ENCODE measurements at regions not wholly inside any gene's neighbourhood (a gene's known extent, or its start where the extent isn't known, plus 50 kb on each side); places are given as distances from the start of the nearest gene placed in this dataset.
"Not testable (repeated sequence)": the region's sequence is repeated elsewhere in the genome, so short reads cannot be mapped to it uniquely, and the experiment has no call there.

DNA sequence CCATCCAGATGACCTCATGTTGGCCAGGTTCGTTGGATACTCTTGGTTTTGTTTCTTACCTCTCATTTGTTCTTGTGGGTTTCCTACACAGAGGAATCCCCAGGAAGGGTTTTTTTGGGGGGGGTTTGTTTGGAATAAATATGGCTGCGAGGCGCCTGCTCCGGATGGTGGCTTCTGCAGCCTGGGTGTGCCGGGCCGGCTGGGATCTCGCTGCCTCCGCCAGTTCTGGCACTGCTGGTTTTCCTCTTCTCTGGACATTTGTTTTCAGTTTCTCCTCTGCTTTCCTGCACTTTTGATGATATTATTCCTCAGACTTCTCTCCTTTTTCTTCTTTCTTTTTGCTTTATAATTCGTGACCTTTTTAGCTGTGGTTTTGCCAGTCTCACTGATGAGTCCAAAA lies 187.4 kb downstream of the OR4M2 start:
- WGBS = 88% methylated on average over 9 of the region's 9 CpGs
- Histone ChIP-seq H3K9me3 (ENCODE audit: insufficient read depth, low read depth, low read length) (peaks cover 94% of the 10 kb centered on the region), H3K36me3 (ENCODE audit: insufficient read depth, low read length) (no peaks in the 10 kb centered on the region), H3K9ac (ENCODE audit: low read depth, low read length) (no peak overlapping the region), H3K27me3 (ENCODE audit: insufficient read depth, low read length) (no peaks in the 10 kb centered on the region), H3K4me3 (ENCODE audit: low read length) (no peak overlapping the region), H3K27ac (ENCODE audit: low read depth, low read length) (no peak overlapping the region), H3K4me1 (ENCODE audit: insufficient read depth, low read length) (no peaks in the 10 kb centered on the region)

DNA sequence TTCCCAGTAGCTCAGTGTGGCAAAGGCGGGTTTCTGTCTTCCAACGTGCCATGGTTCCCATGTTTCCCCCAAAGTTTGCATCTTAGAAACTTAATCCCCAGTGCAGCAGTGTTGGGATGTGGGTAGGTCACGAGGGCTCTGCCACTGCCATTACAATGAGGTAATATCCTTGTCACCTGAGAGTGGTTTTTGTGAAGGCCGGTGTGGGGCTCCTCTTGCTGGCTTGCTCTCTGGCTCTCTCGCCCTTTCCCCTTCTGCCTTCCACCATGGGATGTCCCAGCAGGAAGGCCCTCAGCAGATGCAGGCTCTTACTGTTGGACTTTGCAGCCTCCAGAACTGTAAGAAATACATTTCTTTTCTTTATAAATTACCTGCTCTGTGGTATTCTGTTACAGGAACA lies 187.9 kb downstream of the OR4M2 start:
- H3K4me1 ChIP-seq (ENCODE audit: insufficient read depth, low read length); H3K36me3 ChIP-seq (ENCODE audit: insufficient read depth, low read length); H3K4me3 ChIP-seq (ENCODE audit: low read length); H3K27ac ChIP-seq (ENCODE audit: low read depth, low read length); H3K9ac ChIP-seq (ENCODE audit: low read depth, low read length); H3K27me3 ChIP-seq (ENCODE audit: insufficient read depth, low read length): not testable (repeated sequence)
- 77% methylated on average over 5 of the region's 5 CpGs for WGBS
- H3K9me3 ChIP-seq (ENCODE audit: insufficient read depth, low read depth, low read length) = peaks cover 94% of the 10 kb centered on the region

DNA sequence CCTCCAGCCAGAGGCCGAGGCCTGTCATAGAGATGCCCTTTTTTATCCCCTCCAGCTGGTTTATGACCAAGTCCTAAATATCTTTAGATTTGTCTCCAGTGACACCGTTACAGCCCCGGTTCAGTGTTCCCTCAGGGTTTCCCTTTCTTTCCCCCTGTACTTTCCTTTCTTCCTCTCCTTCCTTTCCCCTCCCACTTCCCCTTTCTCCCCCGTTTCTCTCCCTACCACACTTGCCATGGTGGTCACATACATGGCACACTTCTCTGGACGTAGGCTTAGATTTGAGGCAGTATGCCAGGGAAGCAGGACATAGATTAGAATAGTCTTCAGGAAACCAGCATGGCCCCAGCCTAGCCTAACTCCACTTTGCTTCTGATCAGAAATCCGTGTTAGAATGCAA lies 188.3 kb downstream of the OR4M2 start:
- not testable (repeated sequence) for H3K36me3 ChIP-seq (ENCODE audit: insufficient read depth, low read length); H3K27me3 ChIP-seq (ENCODE audit: insufficient read depth, low read length); H3K9ac ChIP-seq (ENCODE audit: low read depth, low read length); H3K27ac ChIP-seq (ENCODE audit: low read depth, low read length); H3K4me1 ChIP-seq (ENCODE audit: insufficient read depth, low read length); H3K4me3 ChIP-seq (ENCODE audit: low read length)
- H3K9me3 ChIP-seq (ENCODE audit: insufficient read depth, low read depth, low read length) = peaks cover 93% of the 10 kb centered on the region
- WGBS = 73% methylated on average over 6 of the region's 6 CpGs

DNA sequence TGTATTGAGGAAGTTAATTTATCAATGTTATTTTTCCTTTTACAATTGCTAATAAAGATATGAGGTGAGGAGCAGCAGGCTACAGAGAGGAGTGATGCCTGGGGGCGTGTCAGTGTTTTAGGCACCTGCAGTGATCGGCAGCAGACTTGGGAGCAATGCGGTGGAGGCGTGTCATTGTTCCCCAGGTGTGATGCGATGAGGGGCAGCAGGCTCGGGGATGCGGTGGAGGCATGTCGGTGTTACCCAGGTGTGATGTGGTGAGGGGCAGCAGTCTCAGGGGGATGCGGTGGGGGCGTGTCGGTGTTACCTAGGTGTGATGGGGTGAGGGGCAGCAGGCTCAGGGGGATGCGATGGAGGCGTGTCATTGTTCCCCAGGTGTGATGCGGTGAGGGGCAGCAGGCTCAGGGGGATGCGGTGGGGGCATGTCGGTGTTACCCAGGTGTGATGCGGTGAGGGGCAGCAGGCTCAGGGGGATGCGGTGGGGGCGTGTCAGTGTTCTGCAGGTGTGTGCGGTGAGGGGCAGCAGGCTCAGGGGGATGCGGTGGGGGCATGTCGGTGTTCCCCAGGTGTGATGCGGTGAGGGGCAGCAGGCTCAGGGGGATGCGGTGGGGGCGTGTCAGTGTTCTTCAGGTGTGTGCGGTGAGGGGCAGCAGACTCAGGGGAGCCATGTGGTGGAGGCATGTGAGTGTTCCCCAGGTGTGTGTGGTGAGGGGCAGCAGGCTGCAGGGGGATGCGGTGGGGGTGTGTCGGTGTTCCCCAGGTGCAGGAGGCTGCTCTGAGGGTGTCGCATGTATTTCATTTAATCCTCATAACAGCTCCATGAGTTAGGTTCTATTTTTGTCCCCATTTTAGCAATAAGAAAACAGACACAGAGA lies 186.2 kb upstream of the GOLGA6L22 start:
- H3K27ac ChIP-seq (ENCODE audit: low read depth, low read length); H3K9ac ChIP-seq (ENCODE audit: low read depth, low read length); H3K36me3 ChIP-seq (ENCODE audit: insufficient read depth, low read length); H3K27me3 ChIP-seq (ENCODE audit: insufficient read depth, low read length); H3K4me1 ChIP-seq (ENCODE audit: insufficient read depth, low read length); H3K4me3 ChIP-seq (ENCODE audit: low read length): not testable (repeated sequence)
- H3K9me3 ChIP-seq (ENCODE audit: insufficient read depth, low read depth, low read length) = peaks cover 89% of the 10 kb centered on the region
- 92% methylated on average over 29 of the region's 29 CpGs for WGBS

DNA sequence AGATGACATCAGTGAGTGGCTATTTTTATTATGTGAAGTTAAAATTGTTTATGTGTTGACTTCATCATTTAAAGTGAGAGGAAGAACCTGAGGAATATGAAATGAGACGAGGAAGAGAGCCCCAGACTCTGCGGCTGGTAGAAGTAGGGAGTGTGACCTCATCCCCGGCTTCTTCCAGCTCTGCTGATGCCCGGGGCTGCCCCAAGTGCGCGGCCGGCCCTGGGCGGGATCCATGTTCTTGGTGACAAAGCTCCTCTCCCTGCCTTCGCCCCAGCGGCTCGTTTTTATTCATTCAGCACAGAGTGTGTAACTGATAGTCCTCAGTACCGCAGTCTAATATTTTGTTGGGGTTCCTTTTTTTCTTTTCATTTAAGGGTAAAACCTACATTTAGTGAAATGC lies 185.5 kb upstream of the GOLGA6L22 start:
- H3K27me3 ChIP-seq (ENCODE audit: insufficient read depth, low read length); H3K4me3 ChIP-seq (ENCODE audit: low read length); H3K36me3 ChIP-seq (ENCODE audit: insufficient read depth, low read length); H3K4me1 ChIP-seq (ENCODE audit: insufficient read depth, low read length); H3K27ac ChIP-seq (ENCODE audit: low read depth, low read length); H3K9ac ChIP-seq (ENCODE audit: low read depth, low read length): not testable (repeated sequence)
- 91% methylated on average over 12 of the region's 12 CpGs for WGBS
- peaks cover 89% of the 10 kb centered on the region for H3K9me3 ChIP-seq (ENCODE audit: insufficient read depth, low read depth, low read length)

DNA sequence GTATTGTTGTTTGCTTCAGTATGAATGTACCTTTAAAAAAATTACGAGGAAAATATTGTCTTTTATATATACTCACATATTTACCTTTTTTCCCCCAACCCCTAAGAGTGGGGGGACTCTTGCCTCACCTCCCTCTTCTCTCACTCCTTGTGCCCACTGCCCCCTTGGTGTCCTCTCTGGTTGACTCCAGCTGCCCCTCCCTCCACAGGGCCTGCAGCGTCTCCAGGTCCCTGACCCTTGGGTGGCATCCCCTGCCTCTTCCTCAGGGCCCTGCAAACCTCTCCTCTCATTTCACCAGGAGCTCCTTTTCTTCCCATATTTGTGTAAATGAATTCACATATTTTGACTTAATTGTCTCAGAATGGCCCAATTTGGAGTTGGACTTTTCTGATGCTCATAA lies 184.3 kb upstream of the GOLGA6L22 start:
- H3K9ac ChIP-seq (ENCODE audit: low read depth, low read length); H3K4me3 ChIP-seq (ENCODE audit: low read length); H3K4me1 ChIP-seq (ENCODE audit: insufficient read depth, low read length); H3K36me3 ChIP-seq (ENCODE audit: insufficient read depth, low read length); H3K27ac ChIP-seq (ENCODE audit: low read depth, low read length); H3K27me3 ChIP-seq (ENCODE audit: insufficient read depth, low read length): not testable (repeated sequence)
- H3K9me3 ChIP-seq (ENCODE audit: insufficient read depth, low read depth, low read length) = peaks cover 89% of the 10 kb centered on the region
- WGBS = 74% methylated on average over 1 of the region's 2 CpGs

DNA sequence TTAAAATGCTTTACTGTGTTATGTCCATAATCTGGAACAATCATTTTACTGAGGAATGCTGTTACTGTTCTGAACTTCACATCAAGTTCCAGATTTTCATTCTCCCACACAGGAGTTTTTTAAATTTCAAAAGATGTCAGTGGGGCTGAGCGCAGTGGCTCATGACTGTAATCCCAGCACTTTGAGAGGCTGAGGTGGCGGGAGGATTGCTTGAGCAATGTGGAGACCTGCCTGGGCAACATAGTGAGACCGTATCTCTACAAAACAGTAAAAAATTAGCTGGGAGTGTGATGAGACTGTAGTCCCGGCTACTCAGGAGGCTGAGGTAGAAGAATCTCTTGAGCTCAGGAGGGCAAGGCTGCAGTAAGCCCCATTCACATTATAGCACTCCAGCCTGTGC lies 177.9 kb upstream of the GOLGA6L22 start:
- H3K9me3 ChIP-seq (ENCODE audit: insufficient read depth, low read depth, low read length) = peaks cover 88% of the 10 kb centered on the region
- H3K4me1 ChIP-seq (ENCODE audit: insufficient read depth, low read length); H3K4me3 ChIP-seq (ENCODE audit: low read length); H3K9ac ChIP-seq (ENCODE audit: low read depth, low read length); H3K27ac ChIP-seq (ENCODE audit: low read depth, low read length); H3K27me3 ChIP-seq (ENCODE audit: insufficient read depth, low read length); H3K36me3 ChIP-seq (ENCODE audit: insufficient read depth, low read length): not testable (repeated sequence)
- WGBS = 90% methylated on average over 4 of the region's 4 CpGs

DNA sequence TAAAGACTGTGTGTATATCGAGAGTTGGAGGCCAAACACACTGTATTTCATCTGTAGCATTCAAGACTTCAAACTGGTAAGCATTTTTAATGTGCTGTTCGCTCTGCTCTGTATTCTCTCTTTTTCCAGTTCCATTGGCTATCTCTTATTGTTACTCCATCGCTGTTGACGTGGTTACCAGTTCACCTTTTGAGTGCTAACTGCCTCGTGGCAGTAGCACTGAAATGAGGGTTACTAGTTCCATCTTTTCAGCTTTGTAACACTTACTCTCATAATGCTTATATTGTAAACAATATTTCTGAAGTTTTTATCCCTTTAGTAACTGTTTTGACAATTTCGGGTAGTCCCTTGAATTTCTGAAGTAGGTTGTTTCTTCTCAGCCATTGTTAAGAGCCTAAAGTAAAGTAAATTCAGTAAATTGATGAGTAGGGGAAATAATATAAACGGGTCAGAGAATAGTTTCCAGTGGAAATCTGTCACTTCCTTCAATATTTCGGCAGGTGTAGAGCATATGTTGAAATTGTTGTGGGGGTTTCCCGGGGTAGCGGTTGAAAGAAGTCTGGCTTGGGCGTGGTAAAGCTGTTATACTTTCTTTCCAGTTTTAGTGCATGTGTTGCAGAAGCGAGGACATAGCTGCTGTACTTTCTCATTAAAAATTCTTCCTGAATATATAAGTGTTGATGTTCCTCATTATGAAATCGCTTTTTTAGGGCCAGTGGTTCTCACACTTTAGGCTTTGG lies 175.7 kb upstream of the GOLGA6L22 start:
- not testable (repeated sequence) for H3K9ac ChIP-seq (ENCODE audit: low read depth, low read length); H3K27me3 ChIP-seq (ENCODE audit: insufficient read depth, low read length); H3K4me1 ChIP-seq (ENCODE audit: insufficient read depth, low read length); H3K4me3 ChIP-seq (ENCODE audit: low read length); H3K27ac ChIP-seq (ENCODE audit: low read depth, low read length); H3K36me3 ChIP-seq (ENCODE audit: insufficient read depth, low read length)
- 60% methylated on average over 11 of the region's 13 CpGs for WGBS
- peaks cover 85% of the 10 kb centered on the region for H3K9me3 ChIP-seq (ENCODE audit: insufficient read depth, low read depth, low read length)

DNA sequence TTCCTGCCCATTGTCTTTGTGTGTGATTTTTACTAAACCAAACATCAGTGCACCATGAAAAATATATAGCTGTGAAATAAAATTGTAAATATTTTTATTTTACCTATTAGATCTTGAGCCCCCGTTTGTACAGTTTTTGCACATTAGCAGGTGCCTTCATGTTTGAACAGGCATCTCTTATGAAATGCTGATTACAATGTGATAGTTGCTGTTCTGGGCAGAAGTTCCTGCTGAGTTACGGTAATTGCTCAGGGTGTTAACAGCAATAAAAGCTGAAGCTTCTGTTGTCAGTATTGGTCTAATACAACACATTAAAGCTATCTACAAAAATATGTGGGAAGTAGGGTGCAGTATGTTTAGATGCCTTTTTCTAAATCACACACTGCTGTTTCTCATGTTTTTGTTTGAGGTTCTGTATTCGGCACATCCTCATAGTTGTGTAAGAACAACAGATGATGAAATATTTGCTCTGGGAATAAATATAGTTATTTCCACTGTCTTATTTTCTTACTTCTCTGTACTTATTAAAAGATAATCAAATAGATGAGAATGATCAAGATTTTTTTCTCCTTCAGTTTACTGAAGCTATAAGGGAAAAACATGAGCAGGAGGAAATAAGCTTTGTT lies 173.8 kb upstream of the GOLGA6L22 start:
- 87% methylated on average over 3 of the region's 3 CpGs for WGBS

DNA sequence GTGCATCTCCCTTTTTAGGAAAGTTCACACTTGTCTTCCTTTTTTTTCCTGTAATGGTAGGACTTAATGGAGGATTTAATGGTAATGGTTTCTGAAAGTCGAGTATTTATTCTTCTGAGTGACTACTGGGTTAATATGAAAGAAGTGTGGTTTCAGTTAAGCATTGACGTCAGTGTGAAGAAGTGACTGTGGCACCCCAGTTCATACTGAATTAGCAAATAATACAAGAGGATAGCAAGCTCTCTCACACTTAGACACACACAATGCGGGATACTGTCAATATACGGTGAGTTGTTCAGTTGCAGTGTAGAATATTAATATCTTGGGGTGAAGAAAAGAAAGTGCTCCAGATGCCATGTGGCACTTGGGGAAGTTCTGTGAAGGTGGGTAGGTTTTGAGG lies 167.6 kb upstream of the GOLGA6L22 start:
- H3K4me1 ChIP-seq (ENCODE audit: insufficient read depth, low read length); H3K27ac ChIP-seq (ENCODE audit: low read depth, low read length); H3K27me3 ChIP-seq (ENCODE audit: insufficient read depth, low read length); H3K36me3 ChIP-seq (ENCODE audit: insufficient read depth, low read length); H3K9ac ChIP-seq (ENCODE audit: low read depth, low read length): not testable (repeated sequence)
- Histone ChIP-seq H3K4me3 (ENCODE audit: low read length) (peak overlapping the region; percentile 21; the same call in 1 of the 2 replicates), H3K9me3 (ENCODE audit: insufficient read depth, low read depth, low read length) (peaks cover 91% of the 10 kb centered on the region)
- WGBS = 71% methylated on average over 4 of the region's 4 CpGs

More for the DNA sequence above, 173.8 kb upstream of the GOLGA6L22 start:
- H3K4me1 ChIP-seq (ENCODE audit: insufficient read depth, low read length); H3K27ac ChIP-seq (ENCODE audit: low read depth, low read length); H3K4me3 ChIP-seq (ENCODE audit: low read length); H3K27me3 ChIP-seq (ENCODE audit: insufficient read depth, low read length); H3K9ac ChIP-seq (ENCODE audit: low read depth, low read length); H3K36me3 ChIP-seq (ENCODE audit: insufficient read depth, low read length): not testable (repeated sequence)
- peaks cover 86% of the 10 kb centered on the region for H3K9me3 ChIP-seq (ENCODE audit: insufficient read depth, low read depth, low read length)

DNA sequence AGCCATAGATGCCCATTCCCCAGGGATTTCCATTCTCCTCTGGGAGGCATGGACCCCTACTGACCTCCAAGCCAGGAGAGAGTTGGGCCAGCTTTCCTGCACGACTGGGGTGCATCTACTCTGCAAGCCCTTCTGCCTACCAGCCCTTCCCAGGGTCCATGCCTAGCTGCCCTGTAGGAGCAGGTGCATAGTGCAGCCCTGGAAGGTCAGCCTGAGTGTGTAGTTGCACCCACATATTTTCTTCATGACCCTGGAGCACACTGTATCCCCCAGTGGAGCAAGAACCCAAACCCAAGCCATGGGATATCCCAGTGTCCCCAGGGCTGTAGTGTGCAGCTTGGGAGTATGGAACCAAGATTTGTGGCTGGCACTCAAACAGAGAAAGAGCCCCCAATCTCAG lies 155.6 kb upstream of the GOLGA6L22 start:
- not testable (repeated sequence) for H3K36me3 ChIP-seq (ENCODE audit: insufficient read depth, low read length); H3K27ac ChIP-seq (ENCODE audit: low read depth, low read length); H3K4me1 ChIP-seq (ENCODE audit: insufficient read depth, low read length); H3K9ac ChIP-seq (ENCODE audit: low read depth, low read length); H3K4me3 ChIP-seq (ENCODE audit: low read length); H3K27me3 ChIP-seq (ENCODE audit: insufficient read depth, low read length)
- WGBS = no CpG with 5 or more reads among the region's 1 CpG
- H3K9me3 ChIP-seq (ENCODE audit: insufficient read depth, low read depth, low read length) = peaks cover 39% of the 10 kb centered on the region

All from HUES64 (cell line).